Adrenal gland (tissue), 5 donors: ENCODE measurements at regions not wholly inside any gene's neighbourhood (a gene's known extent, or its start where the extent isn't known, plus 50 kb on each side); places are given as distances from the start of the nearest gene placed in this dataset.
"Not testable (repeated sequence)": the region's sequence is repeated elsewhere in the genome, so short reads cannot be mapped to it uniquely, and the experiment has no call there.

Experiments used
- POLR2A ChIP-seq, 2 donors: fragments of 450-650 bp; IDR thresholded peaks; one replicate each; pipeline ENCODE4 v1.6.1; 2017; ENCODE audit warnings: antibody characterized with exemption in 2 of 2, mild to moderate bottlenecking in 2 of 2, moderate library complexity in 1 of 2
- TF ChIP-seq, protein P1 (sequence below), 6 experiments: fragments of 450-650 bp in 4 of 6; fragments of 200-600 bp in 2 of 6; sonication (generic) in 1 of 6; IDR thresholded peaks; 1 replicate in 5 of 6; 2 replicates in 1 of 6; pipeline versions ENCODE4 v1.5.1 to v1.8.0; 2016 to 2021; ENCODE audit warnings: antibody characterized with exemption in 6 of 6, mild to moderate bottlenecking in 2 of 6, moderate library complexity in 1 of 6
- donor health status: DM: no; HTN: no; CAD: no.

DNA sequence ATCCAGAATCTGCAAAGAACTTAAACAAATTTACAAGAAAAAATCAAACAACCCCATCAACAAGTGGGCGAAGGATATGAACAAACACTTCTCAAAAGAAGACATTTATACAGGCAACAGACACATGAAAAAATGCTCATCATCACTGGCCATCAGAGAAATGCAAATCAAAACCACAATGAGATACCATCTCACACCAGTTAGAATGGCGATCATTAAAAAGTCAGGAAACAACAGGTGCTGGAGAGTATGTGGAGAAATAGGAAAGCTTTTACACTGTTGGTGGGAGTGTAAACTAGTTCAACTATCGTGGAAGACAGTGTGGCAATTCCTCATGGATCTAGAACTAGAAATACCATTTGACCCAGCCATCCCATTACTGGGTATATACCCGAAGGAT lies 121.4 kb upstream of the RGS6 start:
- TF ChIP-seq, protein P1, sequence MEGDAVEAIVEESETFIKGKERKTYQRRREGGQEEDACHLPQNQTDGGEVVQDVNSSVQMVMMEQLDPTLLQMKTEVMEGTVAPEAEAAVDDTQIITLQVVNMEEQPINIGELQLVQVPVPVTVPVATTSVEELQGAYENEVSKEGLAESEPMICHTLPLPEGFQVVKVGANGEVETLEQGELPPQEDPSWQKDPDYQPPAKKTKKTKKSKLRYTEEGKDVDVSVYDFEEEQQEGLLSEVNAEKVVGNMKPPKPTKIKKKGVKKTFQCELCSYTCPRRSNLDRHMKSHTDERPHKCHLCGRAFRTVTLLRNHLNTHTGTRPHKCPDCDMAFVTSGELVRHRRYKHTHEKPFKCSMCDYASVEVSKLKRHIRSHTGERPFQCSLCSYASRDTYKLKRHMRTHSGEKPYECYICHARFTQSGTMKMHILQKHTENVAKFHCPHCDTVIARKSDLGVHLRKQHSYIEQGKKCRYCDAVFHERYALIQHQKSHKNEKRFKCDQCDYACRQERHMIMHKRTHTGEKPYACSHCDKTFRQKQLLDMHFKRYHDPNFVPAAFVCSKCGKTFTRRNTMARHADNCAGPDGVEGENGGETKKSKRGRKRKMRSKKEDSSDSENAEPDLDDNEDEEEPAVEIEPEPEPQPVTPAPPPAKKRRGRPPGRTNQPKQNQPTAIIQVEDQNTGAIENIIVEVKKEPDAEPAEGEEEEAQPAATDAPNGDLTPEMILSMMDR (IDR thresholded peaks at IDR 0.05), result not testable (repeated sequence)
- TF ChIP-seq POLR2A (IDR thresholded peaks at IDR 0.05), result not testable (repeated sequence)
